ENCODE measurements at regions not wholly inside any gene's neighbourhood (a gene's known extent, or its start where the extent isn't known, plus 50 kb on each side); places are given as distances from the start of the nearest gene placed in this dataset.
"Not testable (repeated sequence)": the region's sequence is repeated elsewhere in the genome, so short reads cannot be mapped to it uniquely, and the experiment has no call there.

DNA sequence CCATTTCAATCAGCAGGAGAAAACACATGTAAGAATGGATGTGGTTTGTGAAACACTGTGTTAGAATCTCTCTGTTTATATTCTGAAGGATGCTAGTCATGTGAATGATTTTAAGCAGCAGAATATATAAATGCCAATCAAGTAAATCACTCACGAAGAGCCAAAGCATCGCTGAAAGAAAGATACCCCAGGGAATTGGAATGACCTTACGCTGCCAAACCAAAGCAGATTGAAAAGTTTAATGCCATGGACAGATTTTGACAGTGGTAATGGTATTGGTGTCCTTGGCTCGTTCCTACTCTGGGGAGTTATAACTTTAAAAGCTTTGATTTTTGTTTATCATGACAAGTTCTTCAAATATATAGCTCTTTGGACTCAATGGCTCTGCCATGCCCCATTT, 54.8 kb upstream of the BDP1 start:
- TF ChIP-seq CTCF (IDR thresholded peaks at IDR 0.05); TP53 (CRISPR knock-in tag; IDR thresholded peaks at IDR 0.05); EP300 (IDR thresholded peaks at IDR 0.05): not testable (repeated sequence)

Measured in A549 (cell line).